Fibroblast of lung (primary cell): ENCODE measurements at regions not wholly inside any gene's neighbourhood (a gene's known extent, or its start where the extent isn't known, plus 50 kb on each side); places are given as distances from the start of the nearest gene placed in this dataset.

Experiments
- CTCF ChIP-seq, 2 donors: IDR thresholded peaks in 1 of 2; conservative IDR thresholded peaks in 1 of 2; 1 replicate in 1 of 2; 2 replicates in 1 of 2; pipeline ENCODE4 v1.5.1; 2011 to 2012; ENCODE audit warnings: low read length in 2 of 2, control low read depth in 1 of 2, inconsistent platforms in 1 of 2, low read depth in 1 of 2, mild to moderate bottlenecking in 1 of 2
- EZH2 ChIP-seq: IDR thresholded peaks from 2 replicates; pipeline ENCODE4 v1.5.1; 2012; ENCODE audit warnings: low read length, control low read depth, mild to moderate bottlenecking; ENCODE audit errors: missing control alignments

- no peak for TF ChIP-seq CTCF (conservative IDR thresholded peaks at IDR 0.05 in 1 of 2, IDR thresholded peaks at IDR 0.05 in 1 of 2; ENCODE audit: low read depth in 1 of 2, low read length in 2 of 2)
- no peak for TF ChIP-seq EZH2
These were observed 79.1 kb upstream of the HNF1B start for GRCh38 chr17:37823996-37824395.
